ENCODE measurements at regions not wholly inside any gene's neighbourhood (a gene's known extent, or its start where the extent isn't known, plus 50 kb on each side); places are given as distances from the start of the nearest gene placed in this dataset.

GRCh38 chr2:67243919-67244318 is 153.2 kb upstream of the ETAA1 start:
- Histone ChIP-seq H3K27me3 (no peaks in the 10 kb centered on the region), H3K4me1 (no peaks in the 10 kb centered on the region), H3K36me3 (no peaks in the 10 kb centered on the region), H3K27ac (no peak overlapping the region), H3K4me3 (no peak overlapping the region), H3K9me3 (no peaks in the 10 kb centered on the region)
- TF ChIP-seq, protein P1, sequence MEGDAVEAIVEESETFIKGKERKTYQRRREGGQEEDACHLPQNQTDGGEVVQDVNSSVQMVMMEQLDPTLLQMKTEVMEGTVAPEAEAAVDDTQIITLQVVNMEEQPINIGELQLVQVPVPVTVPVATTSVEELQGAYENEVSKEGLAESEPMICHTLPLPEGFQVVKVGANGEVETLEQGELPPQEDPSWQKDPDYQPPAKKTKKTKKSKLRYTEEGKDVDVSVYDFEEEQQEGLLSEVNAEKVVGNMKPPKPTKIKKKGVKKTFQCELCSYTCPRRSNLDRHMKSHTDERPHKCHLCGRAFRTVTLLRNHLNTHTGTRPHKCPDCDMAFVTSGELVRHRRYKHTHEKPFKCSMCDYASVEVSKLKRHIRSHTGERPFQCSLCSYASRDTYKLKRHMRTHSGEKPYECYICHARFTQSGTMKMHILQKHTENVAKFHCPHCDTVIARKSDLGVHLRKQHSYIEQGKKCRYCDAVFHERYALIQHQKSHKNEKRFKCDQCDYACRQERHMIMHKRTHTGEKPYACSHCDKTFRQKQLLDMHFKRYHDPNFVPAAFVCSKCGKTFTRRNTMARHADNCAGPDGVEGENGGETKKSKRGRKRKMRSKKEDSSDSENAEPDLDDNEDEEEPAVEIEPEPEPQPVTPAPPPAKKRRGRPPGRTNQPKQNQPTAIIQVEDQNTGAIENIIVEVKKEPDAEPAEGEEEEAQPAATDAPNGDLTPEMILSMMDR (IDR thresholded peaks at IDR 0.05) = no peak
- TF ChIP-seq POLR2A (IDR thresholded peaks at IDR 0.05) (no peak), POLR2AphosphoS5 (IDR thresholded peaks at IDR 0.05) (no peak), EP300 (IDR thresholded peaks at IDR 0.05) (no peak)
- no peak for DNase-seq (ENCODE audit: low spot score in 2 of 2)
- 96% methylated on average over 2 of the region's 2 CpGs for WGBS

- Histone ChIP-seq H3K4me3 (no peak overlapping the region), H3K36me3 (no peaks in the 10 kb centered on the region), H3K27me3 (no peaks in the 10 kb centered on the region), H3K27ac (no peak overlapping the region), H3K4me1 (no peaks in the 10 kb centered on the region), H3K9me3 (no peaks in the 10 kb centered on the region)
- WGBS = 80% methylated on average over 1 of the region's 1 CpG
- no peak for DNase-seq (ENCODE audit: low spot score in 2 of 2)
- TF ChIP-seq POLR2A (IDR thresholded peaks at IDR 0.05) (no peak), POLR2AphosphoS5 (IDR thresholded peaks at IDR 0.05) (no peak), EP300 (IDR thresholded peaks at IDR 0.05) (no peak)
- TF ChIP-seq, protein P1 (IDR thresholded peaks at IDR 0.05) = no peak
These were observed 150.3 kb upstream of the ETAA1 start for GRCh38 chr2:67246791-67247190.

- H3K27ac ChIP-seq = no peak overlapping the region
- WGBS = 85% methylated on average over 3 of the region's 3 CpGs
These were observed 145.4 kb upstream of the ETAA1 start for GRCh38 chr2:67251741-67252140.

GRCh38 chr2:67255933-67256615 is 141.1 kb upstream of the ETAA1 start:
- TF ChIP-seq EP300 (IDR thresholded peaks at IDR 0.05) (no peak), POLR2A (IDR thresholded peaks at IDR 0.05) (no peak), POLR2AphosphoS5 (IDR thresholded peaks at IDR 0.05) (no peak)
- TF ChIP-seq, protein P1 (IDR thresholded peaks at IDR 0.05) = no peak
- Histone ChIP-seq H3K9me3 (no peaks in the 10 kb centered on the region), H3K27me3 (no peaks in the 10 kb centered on the region), H3K36me3 (no peaks in the 10 kb centered on the region), H3K4me3 (no peak overlapping the region), H3K27ac (no peak overlapping the region), H3K4me1 (peaks cover 4% of the 10 kb centered on the region)
- no peak for DNase-seq (ENCODE audit: low spot score in 2 of 2)
- 75% methylated on average over 2 of the region's 2 CpGs for WGBS

More at GRCh38 chr2:67251741-67252140, 145.4 kb upstream of the ETAA1 start:
- no peaks in the 10 kb centered on the region for H3K9me3 ChIP-seq
- no peaks in the 10 kb centered on the region for H3K27me3 ChIP-seq
- no peaks in the 10 kb centered on the region for H3K36me3 ChIP-seq
- peaks cover 4% of the 10 kb centered on the region for H3K4me1 ChIP-seq
- DNase-seq (ENCODE audit: low spot score in 2 of 2) = no peak
- no peak for TF ChIP-seq POLR2AphosphoS5 (IDR thresholded peaks at IDR 0.05)
- TF ChIP-seq POLR2A (IDR thresholded peaks at IDR 0.05) = no peak
- no peak overlapping the region for H3K4me3 ChIP-seq

GRCh38 chr2:67256892-67257291 is 140.2 kb upstream of the ETAA1 start:
- H3K36me3 ChIP-seq = no peaks in the 10 kb centered on the region
- H3K4me1 ChIP-seq = peaks cover 4% of the 10 kb centered on the region
- no peaks in the 10 kb centered on the region for H3K9me3 ChIP-seq
- no peak for DNase-seq (ENCODE audit: low spot score in 2 of 2)
- TF ChIP-seq EP300 (IDR thresholded peaks at IDR 0.05) = no peak
- no peak for TF ChIP-seq POLR2AphosphoS5 (IDR thresholded peaks at IDR 0.05)
- TF ChIP-seq, protein P1 (IDR thresholded peaks at IDR 0.05) = no peak
- TF ChIP-seq POLR2A (IDR thresholded peaks at IDR 0.05) = no peak
- WGBS = 71% methylated on average over 3 of the region's 3 CpGs
- no peak overlapping the region for H3K27ac ChIP-seq
- no peak overlapping the region for H3K4me3 ChIP-seq
- H3K27me3 ChIP-seq = no peaks in the 10 kb centered on the region
